Prostate gland (tissue), 2 donors: ENCODE measurements at regions not wholly inside any gene's neighbourhood (a gene's known extent, or its start where the extent isn't known, plus 50 kb on each side); places are given as distances from the start of the nearest gene placed in this dataset.

Experiments used
- DNase-seq: peaks from one replicate; pipeline ENCODE4 v3.0.0-alpha.2; 2019; ENCODE audit warnings: low spot score
- H3K27ac ChIP-seq, 2 donors: fragments of 200-600 bp; sonication (generic); 2 replicates each; pipeline ENCODE4 v1.5.1; 2017 to 2019
- H3K27me3 ChIP-seq: fragments of 200-600 bp; sonication (generic); replicated peaks from 2 replicates; pipeline ENCODE4 v1.5.1; 2019; ENCODE audit not compliant: insufficient read depth
- H3K36me3 ChIP-seq, 2 donors: fragments of 200-600 bp; sonication (generic); 1 replicate in 1 of 2; 2 replicates in 1 of 2; pipeline versions ENCODE4 v1.5.1 to v1.8.1; 2017 to 2019
- H3K4me1 ChIP-seq: fragments of 200-600 bp; sonication (generic); replicated peaks from 2 replicates; pipeline ENCODE4 v1.5.1; 2019
- H3K4me3 ChIP-seq, 2 donors: fragments of 200-600 bp; sonication (generic); 2 replicates each; pipeline ENCODE4 v1.5.1; 2017 to 2019
- H3K9me3 ChIP-seq: fragments of 200-600 bp; sonication (generic); 2 replicates; pipeline ENCODE4 v1.5.1; 2017
- POLR2A ChIP-seq: fragments of 450-650 bp; IDR thresholded peaks from one replicate; pipeline ENCODE4 v1.6.1; 2016; ENCODE audit warnings: antibody characterized with exemption, mild to moderate bottlenecking
- POLR2AphosphoS5 ChIP-seq: sonication (generic); formaldehyde crosslinking; IDR thresholded peaks from one replicate; pipeline ENCODE4 v1.6.1; 2017; ENCODE audit warnings: antibody characterized with exemption
- WGBS: methylation state at CpG from one replicate; pipeline ENCODE4 v1.1.5; 2018; 5-methylcytosine and 5-hydroxymethylcytosine counted together
- intact Hi-C: fragments of 100-400 bp; cut with DNase I; formaldehyde crosslinking; loops from one replicate; pipeline ENCODE4 v1.14.2; 2022
- TF ChIP-seq, protein P1 (sequence below), 4 experiments: fragments of 200-600 bp in 2 of 4; fragments of 450-650 bp in 2 of 4; sonication (generic) in 2 of 4; IDR thresholded peaks; 1 replicate in 3 of 4; 2 replicates in 1 of 4; pipeline ENCODE4 v1.5.1; 2016 to 2019; ENCODE audit warnings: antibody characterized with exemption in 4 of 4, mild to moderate bottlenecking in 2 of 4, moderate library complexity in 2 of 4

DNA sequence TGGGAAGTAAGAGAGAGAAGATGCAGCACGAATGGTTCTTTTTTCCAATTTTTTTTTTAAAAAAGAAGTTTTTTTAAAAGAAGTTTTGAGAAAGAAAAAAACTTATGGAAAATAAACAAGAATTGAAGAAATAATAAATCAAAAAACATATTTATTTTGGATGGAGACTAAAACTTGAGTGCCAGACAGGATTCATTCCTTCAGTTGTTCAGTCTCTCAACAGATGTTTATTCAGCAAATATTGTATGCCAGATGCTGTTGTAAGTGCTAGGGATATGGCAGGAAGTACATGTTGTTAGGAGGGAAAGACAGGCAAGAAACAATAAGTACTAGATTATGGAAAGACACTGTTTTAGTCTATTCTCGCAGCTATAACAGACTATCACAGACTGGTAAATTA is 750.7 kb upstream of the PHF14 start:
- no peaks in the 10 kb centered on the region for H3K36me3 ChIP-seq
- no peaks in the 10 kb centered on the region for H3K9me3 ChIP-seq
- TF ChIP-seq, protein P1, sequence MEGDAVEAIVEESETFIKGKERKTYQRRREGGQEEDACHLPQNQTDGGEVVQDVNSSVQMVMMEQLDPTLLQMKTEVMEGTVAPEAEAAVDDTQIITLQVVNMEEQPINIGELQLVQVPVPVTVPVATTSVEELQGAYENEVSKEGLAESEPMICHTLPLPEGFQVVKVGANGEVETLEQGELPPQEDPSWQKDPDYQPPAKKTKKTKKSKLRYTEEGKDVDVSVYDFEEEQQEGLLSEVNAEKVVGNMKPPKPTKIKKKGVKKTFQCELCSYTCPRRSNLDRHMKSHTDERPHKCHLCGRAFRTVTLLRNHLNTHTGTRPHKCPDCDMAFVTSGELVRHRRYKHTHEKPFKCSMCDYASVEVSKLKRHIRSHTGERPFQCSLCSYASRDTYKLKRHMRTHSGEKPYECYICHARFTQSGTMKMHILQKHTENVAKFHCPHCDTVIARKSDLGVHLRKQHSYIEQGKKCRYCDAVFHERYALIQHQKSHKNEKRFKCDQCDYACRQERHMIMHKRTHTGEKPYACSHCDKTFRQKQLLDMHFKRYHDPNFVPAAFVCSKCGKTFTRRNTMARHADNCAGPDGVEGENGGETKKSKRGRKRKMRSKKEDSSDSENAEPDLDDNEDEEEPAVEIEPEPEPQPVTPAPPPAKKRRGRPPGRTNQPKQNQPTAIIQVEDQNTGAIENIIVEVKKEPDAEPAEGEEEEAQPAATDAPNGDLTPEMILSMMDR (IDR thresholded peaks at IDR 0.05) = no peak
- no peak for TF ChIP-seq POLR2AphosphoS5
- no peak for TF ChIP-seq POLR2A
- H3K27me3 ChIP-seq = no peaks in the 10 kb centered on the region
- no peaks in the 10 kb centered on the region for H3K4me1 ChIP-seq
- no peak for DNase-seq
- H3K4me3 ChIP-seq = no peak overlapping the region
- intact Hi-C loops = no loop called here
- H3K27ac ChIP-seq = no peak overlapping the region
- WGBS = 67% methylated on average over 2 of the region's 2 CpGs

DNA sequence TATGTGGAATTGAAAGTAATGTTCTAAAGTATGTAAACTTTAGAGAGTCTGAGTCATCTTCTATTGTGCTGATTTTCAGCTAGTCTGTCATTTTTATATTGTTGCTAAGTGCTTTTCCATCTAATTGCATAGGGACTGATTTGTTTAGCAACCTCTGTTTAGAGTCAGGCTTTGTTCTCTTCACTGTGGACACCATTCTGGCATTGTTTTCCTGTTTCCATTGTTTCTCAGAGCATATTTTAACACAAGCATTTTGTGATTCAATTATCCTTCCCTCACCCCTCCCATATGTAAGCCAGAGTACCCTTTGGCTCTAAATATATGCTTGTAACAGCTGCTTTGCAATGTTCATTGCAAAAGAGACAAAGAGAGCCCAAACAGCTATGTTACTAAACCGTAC is 748.4 kb upstream of the PHF14 start:
- TF ChIP-seq POLR2A = no peak
- TF ChIP-seq, protein P1 (IDR thresholded peaks at IDR 0.05) = no peak
- no peak for TF ChIP-seq POLR2AphosphoS5
- H3K9me3 ChIP-seq = no peaks in the 10 kb centered on the region
- no peak for DNase-seq
- no peak overlapping the region for H3K27ac ChIP-seq
- H3K4me1 ChIP-seq = no peaks in the 10 kb centered on the region
- 61% methylated on average over 1 of the region's 1 CpG for WGBS
- no peaks in the 10 kb centered on the region for H3K27me3 ChIP-seq
- H3K4me3 ChIP-seq = no peak overlapping the region
- H3K36me3 ChIP-seq = no peaks in the 10 kb centered on the region
- intact Hi-C loops = no loop called here

DNA sequence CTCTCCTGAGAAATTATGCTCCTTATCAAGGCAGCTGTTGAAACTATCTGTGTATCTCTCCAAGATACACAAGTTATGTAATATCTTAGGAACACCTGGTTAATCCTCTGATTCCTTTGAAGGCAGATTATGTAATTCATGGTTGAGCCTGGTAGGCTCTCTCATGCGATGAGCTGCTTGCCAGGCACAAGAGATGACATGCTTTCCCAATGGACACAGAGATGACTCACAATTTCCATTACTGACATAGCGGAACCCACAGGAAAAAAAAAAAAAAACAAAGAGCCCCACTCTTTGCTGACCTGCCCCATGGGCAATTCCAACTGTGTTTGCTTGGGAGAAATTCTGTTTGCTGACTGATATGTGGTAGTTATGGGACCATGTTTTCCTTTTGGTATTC is 736.4 kb upstream of the PHF14 start:
- WGBS = 74% methylated on average over 2 of the region's 2 CpGs
- DNase-seq = no peak

DNA sequence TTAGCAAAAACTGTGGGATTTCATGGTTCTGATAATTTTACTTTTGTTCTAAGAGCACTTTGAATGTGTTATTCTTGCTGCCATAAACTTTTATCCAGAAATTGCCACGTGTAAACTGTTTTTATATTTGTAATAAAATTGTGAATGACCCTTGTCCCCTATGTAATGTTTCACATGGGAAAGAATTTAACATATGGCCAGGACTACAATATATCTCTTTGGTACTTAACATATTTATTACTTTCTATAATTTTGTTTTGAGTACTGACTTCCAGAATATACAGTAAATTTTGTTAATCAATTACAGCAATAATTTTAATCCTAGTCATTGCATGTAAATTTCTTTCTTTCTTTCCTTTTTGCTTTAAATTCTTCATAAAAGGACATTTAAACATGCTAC is 735.0 kb upstream of the PHF14 start:
- no peak for TF ChIP-seq POLR2AphosphoS5
- TF ChIP-seq POLR2A = no peak
- intact Hi-C loops = no loop called here
- Histone ChIP-seq H3K36me3 (no peaks in the 10 kb centered on the region), H3K9me3 (no peaks in the 10 kb centered on the region), H3K4me3 (no peak overlapping the region), H3K4me1 (no peaks in the 10 kb centered on the region), H3K27me3 (no peaks in the 10 kb centered on the region), H3K27ac (no peak overlapping the region)
- no peak for DNase-seq
- 48% methylated on average over 1 of the region's 1 CpG for WGBS

More for the DNA sequence above, 736.4 kb upstream of the PHF14 start:
- Histone ChIP-seq H3K36me3 (no peaks in the 10 kb centered on the region), H3K4me1 (no peaks in the 10 kb centered on the region), H3K4me3 (no peak overlapping the region), H3K9me3 (no peaks in the 10 kb centered on the region), H3K27me3 (no peaks in the 10 kb centered on the region), H3K27ac (no peak overlapping the region)
- intact Hi-C loops = no loop called here
- TF ChIP-seq POLR2A = no peak
- no peak for TF ChIP-seq POLR2AphosphoS5
- TF ChIP-seq, protein P1 (IDR thresholded peaks at IDR 0.05) = no peak

DNA sequence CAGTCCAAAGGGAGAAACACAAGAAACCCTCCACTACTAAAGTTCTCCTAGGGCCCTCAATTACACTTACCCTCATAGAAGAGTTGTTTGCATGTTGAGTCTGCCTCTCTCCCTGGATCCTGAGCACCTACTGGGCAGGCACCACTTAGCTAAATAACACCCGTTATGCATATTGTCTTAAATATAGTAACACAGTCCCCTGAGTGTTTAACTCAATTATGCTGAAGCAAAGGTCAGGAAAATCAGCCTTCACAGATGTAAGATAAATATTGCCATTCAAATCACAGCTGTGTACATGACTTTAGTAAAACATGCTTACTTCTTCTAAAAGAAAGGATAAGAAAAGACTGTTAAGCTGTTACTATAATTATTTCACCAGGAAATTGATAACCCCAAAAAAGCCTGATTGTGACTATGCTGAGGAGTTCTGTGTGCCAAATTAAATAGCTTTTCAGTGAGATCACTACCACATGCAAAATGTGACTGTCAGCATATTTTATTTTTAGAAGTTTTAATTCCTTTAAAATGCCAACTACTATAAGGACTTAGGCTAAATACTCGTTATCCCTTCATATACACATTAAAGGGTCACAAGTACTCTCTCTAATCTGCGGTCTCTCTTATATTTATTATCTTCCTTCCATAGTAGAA is 733.9 kb upstream of the PHF14 start:
- TF ChIP-seq, protein P1 (IDR thresholded peaks at IDR 0.05) = no peak
- TF ChIP-seq POLR2AphosphoS5 = no peak
- TF ChIP-seq POLR2A = no peak
- Histone ChIP-seq H3K27ac (no peak overlapping the region), H3K27me3 (no peaks in the 10 kb centered on the region), H3K4me3 (no peak overlapping the region), H3K4me1 (no peaks in the 10 kb centered on the region), H3K36me3 (no peaks in the 10 kb centered on the region), H3K9me3 (no peaks in the 10 kb centered on the region)
- no peak for DNase-seq
- WGBS = 64% methylated on average over 3 of the region's 3 CpGs
- intact Hi-C loops = no loop called here
